Chondrocyte (in vitro differentiated cells): ENCODE measurements at regions not wholly inside any gene's neighbourhood (a gene's known extent, or its start where the extent isn't known, plus 50 kb on each side); places are given as distances from the start of the nearest gene placed in this dataset.

Experiments
- DNase-seq: peaks from one replicate; pipeline ENCODE4 v3.0.0; 2021; ENCODE audit warnings: mixed read lengths, low spot score
- H3K27ac Mint-ChIP-seq: one replicate; pipeline ENCODE4 v1.8.0; 2021; ENCODE audit warnings: mild to moderate bottlenecking, moderate library complexity, mixed read lengths; ENCODE audit not compliant: unreplicated experiment
- H3K27me3 Mint-ChIP-seq: 2 replicates; pipeline ENCODE4 v1.8.0; 2021; ENCODE audit warnings: low read depth, mixed read lengths
- H3K36me3 Mint-ChIP-seq: 2 replicates; pipeline ENCODE4 v1.8.0; 2021; ENCODE audit warnings: low read depth, mixed read lengths
- H3K4me1 Mint-ChIP-seq: 2 replicates; pipeline ENCODE4 v1.8.0; 2021; ENCODE audit warnings: low read depth, mild to moderate bottlenecking, mixed read lengths
- H3K4me3 Mint-ChIP-seq: one replicate; pipeline ENCODE4 v1.8.0; 2021; ENCODE audit warnings: mild to moderate bottlenecking, moderate library complexity, mixed read lengths; ENCODE audit not compliant: unreplicated experiment
- H3K9me3 Mint-ChIP-seq: 2 replicates; pipeline ENCODE4 v1.8.0; 2021; ENCODE audit warnings: low read depth, mixed read lengths
- TF ChIP-seq, protein P1 (sequence below): fragments of 200-600 bp; sonication (generic); IDR thresholded peaks from 2 replicates; pipeline ENCODE4 v1.5.0; 2021; ENCODE audit warnings: antibody characterized with exemption, mild to moderate bottlenecking, moderate library complexity

DNA sequence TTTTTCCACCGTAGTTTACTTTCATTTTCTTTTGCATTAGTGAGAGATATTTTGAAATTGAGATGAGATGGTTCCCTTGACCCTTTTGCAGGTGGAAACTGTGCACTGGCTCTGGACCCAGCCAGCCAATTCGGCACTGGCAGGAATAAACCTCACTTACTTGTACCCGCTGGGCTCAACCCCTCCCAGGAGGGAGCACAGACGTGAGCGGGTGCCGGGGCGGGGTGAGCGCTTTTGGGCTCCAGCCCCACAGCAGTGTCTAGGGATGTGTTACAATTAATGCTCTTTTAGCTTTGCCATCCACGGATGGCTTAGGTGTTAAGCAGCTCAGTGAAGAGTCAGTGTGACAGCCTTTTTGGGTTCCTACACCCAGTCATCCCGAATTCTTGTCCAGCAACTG is 766.1 kb upstream of the CHD1 start:
- no peak overlapping the region for H3K4me3 Mint-ChIP-seq
- H3K27me3 Mint-ChIP-seq: peaks cover 6% of the 10 kb centered on the region
- H3K27ac Mint-ChIP-seq: no peak overlapping the region
- no peak for DNase-seq
- H3K4me1 Mint-ChIP-seq: no peaks in the 10 kb centered on the region
- TF ChIP-seq, protein P1, sequence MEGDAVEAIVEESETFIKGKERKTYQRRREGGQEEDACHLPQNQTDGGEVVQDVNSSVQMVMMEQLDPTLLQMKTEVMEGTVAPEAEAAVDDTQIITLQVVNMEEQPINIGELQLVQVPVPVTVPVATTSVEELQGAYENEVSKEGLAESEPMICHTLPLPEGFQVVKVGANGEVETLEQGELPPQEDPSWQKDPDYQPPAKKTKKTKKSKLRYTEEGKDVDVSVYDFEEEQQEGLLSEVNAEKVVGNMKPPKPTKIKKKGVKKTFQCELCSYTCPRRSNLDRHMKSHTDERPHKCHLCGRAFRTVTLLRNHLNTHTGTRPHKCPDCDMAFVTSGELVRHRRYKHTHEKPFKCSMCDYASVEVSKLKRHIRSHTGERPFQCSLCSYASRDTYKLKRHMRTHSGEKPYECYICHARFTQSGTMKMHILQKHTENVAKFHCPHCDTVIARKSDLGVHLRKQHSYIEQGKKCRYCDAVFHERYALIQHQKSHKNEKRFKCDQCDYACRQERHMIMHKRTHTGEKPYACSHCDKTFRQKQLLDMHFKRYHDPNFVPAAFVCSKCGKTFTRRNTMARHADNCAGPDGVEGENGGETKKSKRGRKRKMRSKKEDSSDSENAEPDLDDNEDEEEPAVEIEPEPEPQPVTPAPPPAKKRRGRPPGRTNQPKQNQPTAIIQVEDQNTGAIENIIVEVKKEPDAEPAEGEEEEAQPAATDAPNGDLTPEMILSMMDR: no peak
- H3K9me3 Mint-ChIP-seq: no peaks in the 10 kb centered on the region
- no peaks in the 10 kb centered on the region for H3K36me3 Mint-ChIP-seq

- DNase-seq: no peak
- no peaks in the 10 kb centered on the region for H3K27me3 Mint-ChIP-seq
- H3K4me3 Mint-ChIP-seq: no peak overlapping the region
- peaks cover 2% of the 10 kb centered on the region for H3K9me3 Mint-ChIP-seq
- no peak overlapping the region for H3K27ac Mint-ChIP-seq
- H3K4me1 Mint-ChIP-seq: no peaks in the 10 kb centered on the region
- H3K36me3 Mint-ChIP-seq: no peaks in the 10 kb centered on the region
- TF ChIP-seq, protein P1: no peak
These were observed 757.7 kb upstream of the CHD1 start for GRCh38 chr5:99686538-99686937.

DNA sequence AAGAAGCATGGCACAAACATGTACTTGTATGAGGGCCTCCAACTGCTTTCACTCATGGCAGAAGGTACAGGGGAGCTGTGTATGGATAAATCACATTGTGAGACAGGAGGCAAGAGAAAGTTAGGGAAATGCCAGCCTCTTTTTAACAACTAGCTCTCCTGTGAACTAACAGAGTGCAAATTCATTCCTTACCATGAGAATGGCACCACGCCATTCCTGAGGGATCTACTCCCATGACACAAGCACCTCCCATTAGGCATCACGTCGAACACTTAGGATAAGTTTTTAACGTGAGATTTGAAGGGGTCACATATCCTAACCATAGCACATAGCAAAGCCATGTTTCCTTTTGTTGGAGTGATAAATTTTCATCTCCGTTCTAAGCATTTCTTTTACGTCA is 747.2 kb upstream of the CHD1 start:
- H3K4me3 Mint-ChIP-seq: no peak overlapping the region

GRCh38 chr5:99674101-99674500 is 745.3 kb upstream of the CHD1 start:
- no peaks in the 10 kb centered on the region for H3K9me3 Mint-ChIP-seq
- H3K27ac Mint-ChIP-seq: no peak overlapping the region
- H3K36me3 Mint-ChIP-seq: no peaks in the 10 kb centered on the region
- no peak overlapping the region for H3K4me3 Mint-ChIP-seq
- DNase-seq: no peak
- TF ChIP-seq, protein P1: no peak
- no peaks in the 10 kb centered on the region for H3K4me1 Mint-ChIP-seq
- H3K27me3 Mint-ChIP-seq: peaks cover 10% of the 10 kb centered on the region

More for the DNA sequence above, 747.2 kb upstream of the CHD1 start:
- Mint-ChIP-seq H3K27ac (no peak overlapping the region), H3K27me3 (peaks cover 14% of the 10 kb centered on the region), H3K4me1 (no peaks in the 10 kb centered on the region), H3K9me3 (no peaks in the 10 kb centered on the region), H3K36me3 (no peaks in the 10 kb centered on the region)
- TF ChIP-seq, protein P1: no peak
- DNase-seq: no peak

DNA sequence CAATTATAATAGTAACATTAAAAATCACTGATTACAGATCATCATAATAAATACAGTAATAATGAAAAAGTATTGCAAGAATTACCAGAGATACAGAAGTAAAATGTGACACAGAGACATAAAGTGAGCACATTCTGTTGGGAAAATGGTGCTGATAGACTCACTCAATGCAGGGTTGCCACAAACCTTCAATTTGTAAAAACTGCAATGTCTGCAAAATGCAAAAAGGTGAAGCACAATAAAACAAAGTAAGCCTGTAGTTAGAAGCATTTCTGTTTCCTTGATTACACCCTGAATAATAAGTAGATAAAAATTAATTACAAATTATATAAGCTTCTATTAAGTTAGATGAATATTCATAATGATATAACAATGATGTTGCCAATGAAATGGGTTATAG is 736.2 kb upstream of the CHD1 start:
- Mint-ChIP-seq H3K27me3 (peaks cover 9% of the 10 kb centered on the region), H3K9me3 (no peaks in the 10 kb centered on the region), H3K36me3 (no peaks in the 10 kb centered on the region), H3K27ac (no peak overlapping the region), H3K4me3 (no peak overlapping the region), H3K4me1 (no peaks in the 10 kb centered on the region)
- no peak for DNase-seq
- TF ChIP-seq, protein P1: no peak
